Activated naive CD4-positive, alpha-beta T cell treated with Interleukin-2 at 50 U/mL for 16 hours (primary cell): ENCODE measurements at regions not wholly inside any gene's neighbourhood (a gene's known extent, or its start where the extent isn't known, plus 50 kb on each side); places are given as distances from the start of the nearest gene placed in this dataset.
"Not testable (repeated sequence)": the region's sequence is repeated elsewhere in the genome, so short reads cannot be mapped to it uniquely, and the experiment has no call there.

Experiments used
- DNase-seq: peaks from one replicate; pipeline ENCODE4 v3.0.0-alpha.2; 2020

DNA sequence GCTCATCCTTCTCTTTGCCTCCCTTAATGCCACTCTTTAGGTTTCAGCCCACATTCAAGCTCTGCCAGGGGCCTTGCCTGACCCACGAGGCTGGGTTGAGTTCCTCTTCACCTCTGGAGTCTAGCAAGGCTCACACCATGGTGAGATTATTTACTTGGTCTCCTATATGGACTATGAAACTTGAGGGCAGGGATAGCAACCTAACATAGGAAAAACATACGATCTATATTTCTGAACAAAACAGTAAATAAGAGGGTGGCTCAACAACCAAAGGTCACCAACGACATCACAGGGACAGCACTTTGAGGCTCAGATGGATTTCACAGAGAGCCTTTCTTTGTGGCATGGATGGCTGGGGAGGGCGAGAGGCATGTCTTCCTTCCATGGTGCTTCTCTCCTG, 197.0 kb downstream of the MAF start:
- no peak for DNase-seq

DNA sequence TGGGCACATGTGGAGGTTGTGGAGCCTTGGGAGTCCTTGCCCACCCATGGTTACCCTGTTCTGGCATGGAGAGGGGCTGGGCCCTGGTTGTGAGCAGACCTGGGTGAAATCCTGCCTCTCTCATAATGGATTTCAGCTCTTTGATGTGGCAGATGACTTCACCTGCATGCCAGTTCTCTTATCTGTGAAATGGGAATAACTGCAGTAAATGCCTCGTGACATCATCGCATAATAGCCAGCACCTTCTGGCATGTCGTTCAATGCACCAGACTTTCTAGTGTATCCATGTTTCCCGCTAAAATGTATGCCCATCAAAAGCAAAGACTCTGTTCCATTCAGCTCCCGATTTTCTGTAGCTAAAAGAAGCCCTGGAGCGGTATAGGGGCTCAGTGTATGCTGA, 197.6 kb downstream of the MAF start:
- no peak for DNase-seq

DNA sequence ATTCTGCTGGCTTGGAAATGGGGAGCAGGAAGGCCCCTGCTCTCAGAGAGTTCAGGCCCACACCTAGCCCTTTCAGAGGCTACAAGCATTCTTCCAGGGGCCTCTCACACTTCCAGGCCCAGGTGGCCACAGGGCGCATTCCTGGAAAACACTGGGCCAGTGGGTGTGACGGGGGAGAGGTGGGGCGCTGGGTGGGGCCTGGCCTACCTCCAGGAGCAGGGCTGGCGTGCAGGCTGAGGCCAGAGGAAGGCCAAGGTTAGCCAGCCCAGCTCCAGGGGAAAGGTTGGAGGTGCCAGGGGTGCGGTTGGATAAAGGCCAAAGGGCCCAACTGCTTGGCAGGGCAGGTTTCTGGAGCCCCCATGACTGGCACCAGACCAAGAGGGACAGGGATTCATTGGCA, 198.2 kb downstream of the MAF start:
- no peak for DNase-seq

DNA sequence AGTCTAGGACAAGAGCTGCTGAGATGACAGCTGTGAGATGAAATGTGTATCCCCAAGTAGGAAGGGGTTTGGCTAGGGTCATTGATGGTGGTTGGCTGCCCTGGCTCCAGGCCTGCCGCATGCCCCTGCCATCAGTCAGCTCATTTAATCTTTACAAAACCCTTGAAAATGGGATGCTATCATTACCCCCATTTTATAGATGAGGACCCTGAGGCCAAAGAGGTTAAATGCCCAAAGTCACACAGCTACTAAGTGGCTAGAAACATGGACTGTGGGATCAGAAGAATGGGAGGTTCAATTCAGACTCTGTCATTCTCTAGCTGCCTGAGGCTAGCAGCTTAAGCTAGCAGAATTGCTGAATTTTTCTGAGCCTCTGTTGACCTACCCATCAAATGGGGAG, 198.8 kb downstream of the MAF start:
- no peak for DNase-seq

DNA sequence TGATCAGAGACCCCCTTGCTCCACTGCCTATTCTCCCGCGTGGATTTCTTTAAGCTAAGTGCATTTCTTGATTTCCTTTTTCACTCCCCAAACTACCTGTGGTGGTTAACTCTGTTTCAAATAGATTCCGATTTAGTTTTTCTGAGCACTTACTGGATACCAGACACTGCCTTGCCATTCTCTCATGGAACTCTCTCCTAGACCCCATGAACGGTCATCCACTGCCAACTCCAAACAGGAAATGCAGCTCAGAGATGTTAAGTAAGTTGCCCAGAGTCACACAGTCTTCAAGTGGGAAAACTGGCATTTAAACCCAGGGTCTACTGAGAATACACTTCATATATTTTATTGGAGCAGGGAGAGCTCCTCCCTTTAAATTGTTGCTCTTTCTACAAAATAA, 199.4 kb downstream of the MAF start:
- DNase-seq = no peak

DNA sequence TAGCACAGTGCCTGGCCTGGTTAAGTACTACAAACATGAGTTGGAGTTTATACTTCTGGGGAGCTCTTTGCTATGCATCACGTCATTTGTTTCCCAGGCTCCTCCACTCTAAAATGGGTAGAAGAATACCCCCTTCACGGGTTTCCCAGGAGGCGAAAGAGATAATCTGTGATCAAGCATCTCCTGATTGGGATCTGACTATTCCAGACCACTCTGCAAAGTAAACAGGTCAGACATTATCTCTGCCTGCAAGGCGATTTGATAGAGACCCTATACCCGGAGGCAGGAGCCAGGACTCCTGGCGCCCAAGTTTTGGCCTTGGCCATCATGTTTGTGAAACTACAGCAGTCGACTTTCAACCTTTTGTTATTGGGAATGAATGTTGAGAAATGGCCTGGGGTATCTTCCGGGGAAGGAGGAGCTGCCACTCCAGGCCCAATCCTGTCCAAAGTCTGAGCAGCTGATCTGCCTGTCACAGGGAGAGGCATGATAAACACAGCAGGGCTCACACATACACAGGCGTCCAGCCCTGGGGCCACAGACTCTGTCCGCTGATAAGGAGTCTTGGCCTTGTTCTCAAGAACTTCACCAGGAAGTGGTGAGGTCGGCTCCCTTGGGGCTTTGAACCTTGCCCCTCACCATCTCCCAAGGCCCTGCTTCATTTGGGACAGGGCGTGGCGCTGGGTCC, 199.9 kb downstream of the MAF start:
- DNase-seq = no peak

DNA sequence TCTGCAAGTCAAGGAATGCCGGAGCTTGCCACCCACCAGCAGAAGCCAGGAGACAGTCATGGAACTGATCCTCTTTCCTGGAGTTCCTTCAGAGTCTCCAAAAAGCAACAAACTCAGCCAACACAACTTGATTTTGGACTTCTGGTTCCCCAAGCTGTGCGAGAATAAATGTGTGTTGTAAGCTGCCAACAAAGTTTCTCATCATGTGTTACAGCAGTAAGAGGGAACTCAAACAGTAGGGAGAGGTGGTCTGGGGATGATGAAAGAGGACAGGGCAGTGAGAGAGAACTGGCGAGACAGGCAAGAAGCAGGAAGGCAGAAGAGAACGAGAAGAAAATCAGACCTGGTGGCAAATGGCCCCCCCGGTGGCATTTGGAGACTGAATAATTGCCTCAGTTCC, 204.9 kb downstream of the MAF start:
- DNase-seq = no peak

DNA sequence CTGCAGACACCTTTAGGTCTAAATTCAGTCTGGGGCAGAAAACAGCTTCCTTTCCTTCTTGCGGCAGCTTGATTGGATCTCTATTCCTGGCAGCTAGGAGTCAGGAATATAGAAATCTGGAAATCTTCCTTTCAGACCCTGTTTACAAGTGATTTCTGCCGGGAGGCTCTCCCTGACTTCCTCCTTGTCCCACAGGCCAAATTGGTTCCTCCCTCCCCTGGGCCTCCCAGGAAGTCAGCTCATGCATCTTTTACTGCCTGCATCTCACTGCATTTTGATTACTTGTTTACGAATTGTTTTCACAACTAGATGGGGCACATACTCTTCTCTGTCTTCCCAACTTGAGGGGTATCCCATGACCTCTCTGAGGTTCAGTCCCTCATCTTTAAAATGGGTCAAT, 206.3 kb downstream of the MAF start:
- DNase-seq = no peak

DNA sequence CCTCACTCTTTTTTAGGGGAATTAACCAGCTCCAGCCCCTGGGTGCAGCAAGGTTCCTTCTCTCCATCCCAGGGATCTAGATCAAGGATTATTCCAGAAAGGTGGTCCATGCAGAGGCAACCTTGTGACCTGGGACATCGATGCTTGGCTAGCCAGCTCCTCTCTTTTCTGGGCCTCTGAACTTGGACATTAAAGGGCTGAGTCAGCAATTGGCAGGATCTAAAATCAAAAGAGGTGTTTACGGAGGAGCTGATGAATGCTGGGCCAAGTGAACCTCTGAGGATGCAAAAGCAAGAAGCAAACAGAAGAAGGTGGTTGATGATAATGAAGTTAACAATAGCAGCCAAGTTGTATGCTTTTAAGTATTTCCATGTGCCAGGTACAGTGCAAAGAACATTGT, 207.0 kb downstream of the MAF start:
- no peak for DNase-seq

DNA sequence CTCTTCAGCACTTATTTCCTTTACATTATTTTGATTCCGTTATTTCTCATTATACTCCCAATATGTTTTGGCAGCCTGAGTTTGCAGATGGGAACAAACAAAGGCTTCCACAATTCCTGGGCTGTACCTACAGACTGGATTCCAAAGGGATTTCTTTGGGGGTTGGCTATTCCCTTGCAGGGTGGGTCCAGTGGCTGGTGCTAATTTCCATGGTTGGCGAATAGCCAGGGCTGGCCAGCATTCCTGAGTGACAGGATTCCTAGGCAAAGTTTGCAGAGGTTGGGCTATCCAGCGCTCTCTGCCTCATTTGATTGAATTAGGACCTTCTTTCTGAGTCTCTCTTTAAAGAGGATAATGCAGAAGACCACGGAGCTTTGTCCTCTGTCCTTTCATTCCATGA, 207.4 kb downstream of the MAF start:
- DNase-seq = no peak

DNA sequence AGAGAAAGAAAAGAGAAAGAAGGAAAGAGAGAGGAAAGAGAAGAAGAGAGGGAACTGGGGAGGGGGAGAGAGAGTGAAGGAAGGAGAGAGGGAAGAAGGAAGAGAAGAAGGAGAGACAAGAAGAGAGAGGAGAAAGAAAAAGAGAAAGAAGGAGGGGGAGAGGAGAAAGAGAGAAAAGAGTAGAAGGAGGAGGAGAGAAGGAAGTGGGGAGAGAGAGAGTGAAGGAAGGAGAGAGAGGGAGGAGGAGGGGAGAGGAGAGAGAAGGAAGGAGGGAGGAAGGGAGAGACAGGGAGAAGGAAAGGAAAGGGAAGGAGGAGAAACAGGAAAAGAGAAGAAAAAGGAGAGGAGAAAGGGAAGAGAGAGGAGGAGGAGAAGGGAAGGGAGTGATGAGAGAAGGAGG, 208.5 kb downstream of the MAF start:
- DNase-seq = no peak

DNA sequence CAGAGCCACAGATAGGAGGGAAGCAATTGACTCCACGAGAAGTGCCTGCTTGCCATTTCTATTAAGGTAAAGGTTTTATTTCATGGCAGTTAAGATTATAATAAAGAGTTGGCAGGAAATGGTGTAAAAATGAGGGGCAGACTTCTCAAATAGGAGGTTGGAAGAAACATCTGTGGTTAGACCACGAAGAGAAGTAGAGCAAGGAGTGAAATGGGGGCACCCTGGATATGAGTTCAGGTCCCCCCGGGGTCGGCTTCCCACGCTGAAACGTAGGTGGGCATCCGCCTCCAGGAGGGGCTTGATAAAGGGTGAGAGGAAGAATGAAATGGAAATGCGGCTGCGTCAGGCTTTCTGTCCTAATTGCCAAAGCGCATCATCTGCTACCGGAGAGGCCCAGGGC, 209.1 kb downstream of the MAF start:
- DNase-seq = no peak

DNA sequence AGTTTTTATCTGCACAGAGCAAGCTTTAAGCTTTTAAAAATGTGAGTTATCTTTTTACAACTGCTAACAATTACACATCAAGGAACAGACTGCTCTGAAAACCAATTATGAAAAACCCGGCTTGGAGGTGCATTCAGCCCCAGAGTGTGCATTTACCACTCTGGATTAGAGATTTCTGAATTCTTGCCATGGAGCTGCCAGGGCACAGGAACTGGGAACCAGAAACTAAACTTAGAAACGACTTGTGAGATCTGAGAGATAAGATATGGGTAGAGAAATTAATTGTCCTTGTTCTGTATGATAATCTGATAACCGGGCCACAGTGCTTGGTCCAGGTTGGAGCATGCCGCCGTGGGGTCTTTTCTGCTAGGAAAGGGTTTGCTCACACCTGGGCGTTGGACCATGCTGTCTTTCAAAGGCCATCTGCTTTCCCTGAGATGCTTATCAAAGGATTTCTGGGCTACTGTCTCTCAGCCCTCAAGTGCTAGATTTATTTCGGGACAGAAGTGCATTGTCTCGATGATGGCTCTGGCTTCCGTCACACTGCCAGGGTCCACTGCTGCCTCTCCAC, 210.0 kb downstream of the MAF start:
- no peak for DNase-seq

DNA sequence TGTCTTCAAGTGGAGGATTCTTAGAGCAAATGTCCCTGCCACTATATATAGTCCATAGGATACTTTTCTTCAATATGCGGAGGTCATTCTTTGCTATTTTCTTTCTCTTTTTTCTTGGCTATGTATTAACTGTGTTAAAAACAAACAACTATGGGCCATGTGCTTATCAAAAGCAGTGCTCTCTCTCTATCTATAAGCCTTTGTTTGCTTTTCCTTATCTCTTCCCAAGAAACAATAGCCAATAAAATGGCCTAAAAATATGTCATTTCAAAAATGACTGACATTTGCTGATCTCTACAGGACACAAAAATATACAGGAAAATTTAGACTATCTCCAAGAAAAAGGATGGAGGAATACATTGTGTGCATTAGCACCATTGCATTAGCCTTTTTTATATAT, 212.1 kb downstream of the MAF start:
- DNase-seq = no peak

DNA sequence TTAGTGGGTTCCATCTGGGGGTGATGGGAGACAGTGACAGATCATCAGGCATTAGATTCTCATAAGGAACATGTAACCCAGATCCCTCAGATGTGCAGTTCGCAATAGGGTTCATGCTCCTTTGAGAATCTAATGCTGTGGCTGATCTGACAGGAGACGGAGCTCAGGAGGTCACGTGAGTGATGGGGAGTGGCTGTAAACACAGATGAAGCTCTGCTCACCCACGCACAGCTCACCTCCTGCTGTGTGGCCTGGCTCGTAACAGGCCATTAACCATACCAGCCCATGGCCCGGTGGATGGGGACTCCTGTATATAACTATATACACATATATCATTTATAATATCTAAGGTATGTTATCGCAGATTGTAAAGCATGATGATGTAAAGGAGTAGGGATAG, 214.2 kb downstream of the MAF start:
- DNase-seq = no peak

DNA sequence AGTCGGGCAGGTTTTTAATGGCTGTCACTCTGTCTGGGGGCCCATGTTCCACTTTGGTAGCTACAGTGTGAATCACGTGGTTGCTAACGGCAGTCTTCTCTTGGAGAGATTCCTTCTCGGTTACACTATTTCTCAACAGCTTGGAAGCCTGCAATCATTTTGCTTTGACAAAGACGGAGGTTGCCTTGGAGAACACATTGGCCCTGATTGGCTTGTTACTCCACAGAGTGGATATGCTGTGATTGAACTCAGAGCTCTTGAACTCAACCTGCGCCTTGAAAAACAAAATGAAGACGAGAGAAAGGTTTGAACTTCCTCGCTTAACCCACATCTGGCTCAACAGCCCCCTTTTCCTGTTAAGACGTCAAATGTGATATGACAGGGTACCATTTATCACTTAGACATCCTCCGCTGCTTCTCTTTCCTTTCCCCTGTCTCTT, 218.9 kb downstream of the MAF start:
- DNase-seq = no peak

DNA sequence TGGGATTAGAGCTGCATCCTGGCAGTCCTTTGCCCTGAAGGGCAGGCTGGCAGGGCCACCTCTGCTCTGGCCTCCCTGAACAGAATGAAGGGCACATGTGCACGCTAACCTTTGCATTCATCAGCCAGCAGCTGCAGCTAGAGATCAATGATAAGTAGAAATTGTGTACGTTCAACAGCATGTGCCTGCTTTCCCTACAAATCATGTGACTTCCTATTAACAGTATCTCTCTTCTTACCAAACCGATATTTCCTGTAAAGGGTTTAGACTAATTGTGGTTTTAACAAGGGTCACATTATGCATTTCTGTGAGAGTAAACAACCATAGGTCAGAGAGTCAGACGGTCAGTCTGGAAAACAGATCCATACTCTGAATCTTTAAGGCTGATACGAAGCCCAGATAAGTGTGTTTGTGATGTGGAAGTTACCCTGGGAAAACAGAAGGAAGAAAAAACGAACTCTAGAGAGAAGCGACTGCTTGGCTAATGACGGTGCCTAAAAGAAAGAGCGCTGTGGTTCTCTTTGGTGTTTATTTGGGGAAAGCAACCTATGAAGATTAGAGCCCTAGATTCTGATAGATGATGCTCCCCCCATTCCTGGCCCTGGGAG, 219.4 kb downstream of the MAF start:
- DNase-seq = peak; percentile 29

DNA sequence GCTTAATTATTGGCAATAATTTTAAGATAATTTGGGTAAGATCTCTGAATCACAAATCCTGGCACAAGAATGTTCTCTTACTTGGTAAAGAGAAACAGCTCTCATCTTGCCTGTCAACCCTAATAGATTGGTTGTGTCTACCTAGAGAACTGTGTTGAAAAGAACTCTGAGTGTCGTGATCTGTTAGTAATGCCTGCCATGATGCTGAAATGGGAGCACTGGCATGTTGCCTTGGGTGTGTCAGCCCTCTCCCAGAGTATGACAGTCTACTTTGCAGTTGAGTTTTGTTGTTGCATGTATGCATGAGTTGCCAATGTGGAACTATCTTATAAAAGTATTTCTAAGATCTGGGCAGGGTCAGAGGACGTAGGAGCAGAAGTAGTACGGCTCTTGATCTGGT, 221.4 kb downstream of the MAF start:
- no peak for DNase-seq

DNA sequence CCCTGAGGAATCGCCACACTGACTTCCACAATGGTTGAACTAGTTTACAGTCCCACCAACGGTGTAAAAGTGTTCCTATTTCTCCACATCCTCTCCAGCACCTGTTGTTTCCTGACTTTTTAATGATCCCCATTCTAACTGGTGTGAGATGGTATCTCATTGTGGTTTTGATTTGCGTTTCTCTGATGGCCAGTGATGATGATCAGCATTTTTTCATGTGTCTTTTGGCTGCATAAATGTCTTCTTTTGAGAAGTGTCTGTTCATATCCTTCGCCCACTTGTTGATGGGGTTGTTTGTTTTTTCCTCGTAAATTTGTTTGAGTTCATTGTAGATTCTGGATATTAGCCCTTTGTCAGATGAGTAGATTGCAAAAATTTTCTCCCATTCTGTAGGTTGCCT, 223.5 kb downstream of the MAF start:
- not testable (repeated sequence) for DNase-seq

DNA sequence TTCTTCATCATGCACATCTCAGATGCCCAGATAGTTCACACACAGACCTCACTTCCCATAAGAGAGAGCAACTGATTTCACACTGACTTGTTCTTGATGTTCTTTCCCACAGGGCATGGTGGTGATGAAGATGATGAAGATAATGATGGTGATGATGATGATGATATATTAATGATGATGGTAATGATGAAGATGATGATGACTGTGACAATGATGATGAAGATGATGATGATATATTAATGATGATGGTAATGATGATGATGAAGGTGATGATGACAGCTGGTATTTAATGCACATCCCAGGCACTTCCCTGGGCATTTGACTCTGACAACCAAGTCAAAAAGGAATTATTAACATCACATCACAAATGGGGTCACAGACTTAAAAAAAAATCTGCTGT, 225.2 kb downstream of the MAF start:
- no peak for DNase-seq

DNA sequence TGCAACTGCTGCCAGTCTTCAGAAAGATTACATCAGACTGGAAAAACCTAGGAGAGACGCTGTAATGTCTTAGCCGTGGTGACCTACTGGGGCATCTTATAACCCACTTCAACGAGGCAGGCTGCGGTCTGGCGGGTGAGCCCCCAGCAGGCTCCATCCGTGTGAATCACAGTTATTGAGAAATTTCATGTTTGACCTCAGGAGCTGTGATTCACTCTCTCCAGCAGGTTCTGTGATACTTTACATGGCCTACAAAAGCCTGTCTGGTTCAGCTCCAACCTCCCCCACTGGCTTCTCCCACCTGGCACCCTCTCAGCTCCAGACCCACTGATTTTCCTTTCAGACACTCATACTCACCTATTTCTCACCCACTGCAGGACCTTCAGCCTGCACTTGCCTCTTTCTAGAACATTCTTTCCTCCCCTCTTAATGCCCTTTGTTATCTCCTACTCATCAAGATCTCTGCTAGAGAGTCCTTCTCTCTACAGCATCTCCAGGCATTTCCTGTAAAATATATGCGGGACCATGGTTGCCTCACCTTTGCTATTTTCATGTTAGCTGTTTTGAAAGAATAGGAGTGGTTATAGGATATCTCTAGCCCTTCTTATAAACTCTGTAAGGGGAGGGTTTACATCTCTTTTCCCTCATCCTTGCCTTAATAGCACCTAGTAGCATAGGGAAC, 227.9 kb downstream of the MAF start:
- DNase-seq = peak; percentile 61

DNA sequence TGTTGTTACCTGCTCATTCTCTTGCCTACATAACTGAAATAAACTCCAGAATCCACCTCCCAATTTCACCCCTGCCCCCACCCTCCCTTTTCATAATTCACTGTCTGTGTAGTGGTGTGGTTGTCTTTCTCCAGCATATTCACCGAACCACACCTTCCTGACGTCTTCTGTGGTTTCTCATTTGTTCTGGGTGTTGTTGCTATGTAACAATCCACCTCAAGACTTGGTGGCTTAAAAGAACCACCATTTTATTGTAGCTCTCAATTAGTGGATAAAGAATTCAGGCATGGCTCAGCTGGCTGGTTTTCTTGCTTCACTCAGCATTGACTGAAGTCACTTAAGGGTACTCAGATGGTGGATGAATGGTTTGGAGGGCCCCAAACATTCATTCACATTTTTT, 229.8 kb downstream of the MAF start:
- DNase-seq = no peak

DNA sequence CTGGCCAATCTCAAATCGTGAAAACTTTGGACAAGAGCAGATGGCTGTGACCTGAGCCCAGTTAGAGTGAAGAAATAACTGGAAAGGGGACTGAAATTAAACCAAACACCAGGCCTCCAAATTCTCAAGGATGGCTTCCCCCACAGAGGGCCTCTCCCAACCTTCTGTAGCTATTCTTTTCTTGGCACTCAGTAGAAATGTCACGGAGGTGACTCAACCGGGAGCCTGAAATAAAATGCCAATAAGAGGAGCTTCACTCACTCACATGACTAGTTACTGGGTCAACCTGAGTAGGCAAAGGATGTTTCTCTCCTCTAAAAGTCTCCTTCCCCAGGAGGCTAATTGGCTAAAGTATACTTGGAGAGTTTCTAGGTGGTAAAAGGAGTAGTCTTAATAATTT, 230.7 kb downstream of the MAF start:
- DNase-seq = no peak

DNA sequence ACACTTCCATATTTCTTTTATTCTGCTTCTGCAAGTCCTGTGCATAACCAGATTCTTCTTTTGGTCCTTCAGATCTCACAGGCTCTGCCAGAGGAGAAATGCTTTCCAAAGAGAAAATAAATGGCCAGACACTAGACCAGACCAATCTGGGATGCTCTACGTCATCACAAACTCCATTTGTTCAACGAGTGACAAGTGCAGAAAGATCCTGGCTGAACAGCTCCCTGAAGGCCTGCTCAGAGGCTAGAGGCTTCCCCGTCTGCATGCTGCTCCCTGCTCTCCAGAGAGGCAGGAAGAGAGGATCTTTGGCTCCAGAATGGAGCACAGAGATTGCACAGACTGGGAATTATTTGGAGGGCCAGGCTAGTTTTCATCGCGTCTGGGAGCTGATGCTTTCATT, 232.7 kb downstream of the MAF start:
- DNase-seq = no peak
